Smooth muscle cell (in vitro differentiated cells): ENCODE measurements at regions not wholly inside any gene's neighbourhood (a gene's known extent, or its start where the extent isn't known, plus 50 kb on each side); places are given as distances from the start of the nearest gene placed in this dataset.

Experiments used
- DNase-seq: peaks from one replicate; lab custom pipeline; 2025; ENCODE audit not compliant: unreplicated experiment; lab: John Stamatoyannopoulos, UW
- H2AFZ ChIP-seq: fragments of 200-600 bp; sonication (generic); 2 replicates; pipeline ENCODE4 v1.6.0; 2016; ENCODE audit warnings: antibody characterized with exemption, low read depth, mild to moderate bottlenecking
- H3F3A ChIP-seq: fragments of 200-600 bp; sonication (generic); 2 replicates; pipeline ENCODE4 v1.6.0; 2017; ENCODE audit warnings: antibody characterized with exemption, low read depth
- H3K27ac ChIP-seq: fragments of 200-600 bp; sonication (generic); 2 replicates; pipeline ENCODE4 v1.5.1; 2016; ENCODE audit warnings: low read depth, mild to moderate bottlenecking
- H3K27me3 ChIP-seq: fragments of 200-600 bp; sonication (generic); 2 replicates; pipeline ENCODE4 v1.6.1; 2016; ENCODE audit warnings: low read depth, mild to moderate bottlenecking
- H3K36me3 ChIP-seq: fragments of 200-600 bp; sonication (generic); 2 replicates; pipeline ENCODE4 v1.5.1; 2016; ENCODE audit warnings: low read depth
- H3K4me1 ChIP-seq: fragments of 200-600 bp; sonication (generic); 2 replicates; pipeline ENCODE4 v1.5.1; 2016; ENCODE audit warnings: low read depth
- H3K4me2 ChIP-seq: fragments of 200-600 bp; sonication (generic); 2 replicates; pipeline ENCODE4 v1.6.0; 2016; ENCODE audit warnings: mild to moderate bottlenecking
- H3K4me3 ChIP-seq: fragments of 200-600 bp; sonication (generic); 2 replicates; pipeline ENCODE4 v1.5.1; 2016; ENCODE audit warnings: mild to moderate bottlenecking
- H3K79me2 ChIP-seq: fragments of 200-600 bp; sonication (generic); 2 replicates; pipeline ENCODE4 v1.6.0; 2016; ENCODE audit warnings: low read depth, mild to moderate bottlenecking
- H3K9ac ChIP-seq: fragments of 200-600 bp; sonication (generic); 2 replicates; pipeline ENCODE4 v1.6.0; 2016; ENCODE audit warnings: low read depth
- H3K9me3 ChIP-seq: fragments of 200-600 bp; sonication (generic); replicated peaks from 2 replicates; pipeline ENCODE4 v1.5.1; 2016; ENCODE audit warnings: low read depth
- H4K20me1 ChIP-seq: fragments of 200-600 bp; sonication (generic); 2 replicates; pipeline ENCODE4 v1.6.0; 2016; ENCODE audit warnings: low read depth
- WGBS: methylation state at CpG from one replicate; pipeline ENCODE4 v1.1.7; 2016; ENCODE audit warnings: low lambda C conversion rate; 5-methylcytosine and 5-hydroxymethylcytosine counted together
- TF ChIP-seq, protein P1 (sequence below): fragments of 200-600 bp; sonication (generic); IDR thresholded peaks from 2 replicates; pipeline ENCODE4 v1.5.1; 2017; ENCODE audit warnings: borderline replicate concordance, mild to moderate bottlenecking, antibody characterized with exemption; ENCODE audit not compliant: insufficient read depth, poor library complexity, severe bottlenecking

GRCh38 chr22:22179858-22180257, 64.7 kb upstream of the VPREB1 start:
- Histone ChIP-seq H4K20me1 (no peaks in the 10 kb centered on the region), H3K79me2 (no peaks in the 10 kb centered on the region), H3K36me3 (no peaks in the 10 kb centered on the region), H3K27ac (no peak overlapping the region), H3K9ac (no peak overlapping the region), H3F3A (no peaks in the 10 kb centered on the region), H3K4me2 (no peak overlapping the region), H3K27me3 (peaks cover 78% of the 10 kb centered on the region), H2AFZ (no peak overlapping the region), H3K9me3 (no peaks in the 10 kb centered on the region), H3K4me3 (no peak overlapping the region), H3K4me1 (no peaks in the 10 kb centered on the region)
- DNase-seq: no peak
- whole genome bisulfite sequencing: 66% methylated on average over 3 of the region's 3 CpGs
- TF ChIP-seq, protein P1, sequence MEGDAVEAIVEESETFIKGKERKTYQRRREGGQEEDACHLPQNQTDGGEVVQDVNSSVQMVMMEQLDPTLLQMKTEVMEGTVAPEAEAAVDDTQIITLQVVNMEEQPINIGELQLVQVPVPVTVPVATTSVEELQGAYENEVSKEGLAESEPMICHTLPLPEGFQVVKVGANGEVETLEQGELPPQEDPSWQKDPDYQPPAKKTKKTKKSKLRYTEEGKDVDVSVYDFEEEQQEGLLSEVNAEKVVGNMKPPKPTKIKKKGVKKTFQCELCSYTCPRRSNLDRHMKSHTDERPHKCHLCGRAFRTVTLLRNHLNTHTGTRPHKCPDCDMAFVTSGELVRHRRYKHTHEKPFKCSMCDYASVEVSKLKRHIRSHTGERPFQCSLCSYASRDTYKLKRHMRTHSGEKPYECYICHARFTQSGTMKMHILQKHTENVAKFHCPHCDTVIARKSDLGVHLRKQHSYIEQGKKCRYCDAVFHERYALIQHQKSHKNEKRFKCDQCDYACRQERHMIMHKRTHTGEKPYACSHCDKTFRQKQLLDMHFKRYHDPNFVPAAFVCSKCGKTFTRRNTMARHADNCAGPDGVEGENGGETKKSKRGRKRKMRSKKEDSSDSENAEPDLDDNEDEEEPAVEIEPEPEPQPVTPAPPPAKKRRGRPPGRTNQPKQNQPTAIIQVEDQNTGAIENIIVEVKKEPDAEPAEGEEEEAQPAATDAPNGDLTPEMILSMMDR: no peak

DNA sequence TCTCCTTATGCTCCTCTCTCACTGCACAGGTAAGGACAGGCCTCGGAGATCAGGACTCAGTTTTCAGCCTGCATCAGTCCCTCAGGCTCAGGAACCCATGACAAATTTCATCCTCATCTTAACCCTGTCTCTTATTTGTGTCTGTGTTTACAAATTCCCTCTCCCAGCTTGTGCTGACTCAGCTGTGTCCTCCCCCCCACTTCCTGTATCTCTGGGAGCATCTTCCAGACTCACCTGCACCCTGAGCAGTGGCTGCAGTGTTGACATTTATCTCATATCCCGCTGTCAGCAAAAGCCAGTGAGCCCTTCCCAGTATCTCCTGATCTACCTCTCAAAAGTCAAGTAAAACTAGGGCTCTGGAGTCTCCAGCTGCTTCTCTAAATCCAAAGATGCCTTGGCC, 65.6 kb upstream of the VPREB1 start:
- DNase-seq: no peak

DNA sequence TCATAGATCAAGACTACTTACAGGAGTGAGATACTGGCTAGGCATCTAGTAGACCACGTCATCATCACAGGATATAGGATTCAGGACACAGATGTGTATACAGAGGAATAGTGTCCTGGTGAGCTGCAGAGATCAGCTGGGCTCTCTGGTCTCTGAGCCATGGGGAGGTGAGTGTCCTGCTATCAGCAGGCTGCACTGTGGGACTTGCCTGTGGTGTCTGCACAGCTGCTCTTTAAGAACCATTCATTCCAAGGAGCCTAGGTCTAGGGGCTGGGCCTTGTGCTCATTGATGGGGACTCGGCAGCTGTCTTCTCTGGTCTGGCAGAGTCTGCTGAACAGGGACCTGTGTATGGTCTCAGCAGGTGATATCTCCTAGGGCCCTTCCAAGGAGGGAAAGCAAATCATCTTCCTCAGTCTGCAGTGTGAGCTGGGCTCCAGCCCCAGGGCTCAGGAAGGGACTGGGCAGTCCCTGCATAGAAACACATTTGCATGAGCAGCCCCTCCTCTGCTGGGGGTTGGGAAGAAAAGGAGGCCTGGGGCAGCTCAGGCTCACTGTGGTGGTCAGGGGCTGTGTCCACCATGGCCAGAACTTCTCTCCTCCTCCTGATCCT, 66.1 kb upstream of the VPREB1 start:
- Histone ChIP-seq H3K4me1 (no peaks in the 10 kb centered on the region), H3K4me3 (no peak overlapping the region), H3K27ac (no peak overlapping the region), H3K27me3 (peaks cover 64% of the 10 kb centered on the region), H3K36me3 (no peaks in the 10 kb centered on the region), H3K4me2 (no peak overlapping the region), H3K9ac (no peak overlapping the region), H3K79me2 (no peaks in the 10 kb centered on the region), H3K9me3 (no peaks in the 10 kb centered on the region), H2AFZ (no peak overlapping the region), H3F3A (no peaks in the 10 kb centered on the region), H4K20me1 (no peaks in the 10 kb centered on the region)
- no peak for DNase-seq
- TF ChIP-seq, protein P1: no peak
- 56% methylated on average over 2 of the region's 2 CpGs for WGBS

More for the DNA sequence above, 65.6 kb upstream of the VPREB1 start:
- 63% methylated on average over 2 of the region's 2 CpGs for WGBS
- Histone ChIP-seq H3K36me3 (no peaks in the 10 kb centered on the region), H3K4me1 (no peaks in the 10 kb centered on the region), H3K27me3 (peaks cover 69% of the 10 kb centered on the region), H4K20me1 (no peaks in the 10 kb centered on the region), H2AFZ (no peak overlapping the region), H3F3A (no peaks in the 10 kb centered on the region), H3K4me2 (no peak overlapping the region), H3K9me3 (no peaks in the 10 kb centered on the region), H3K9ac (no peak overlapping the region), H3K79me2 (no peaks in the 10 kb centered on the region), H3K27ac (no peak overlapping the region), H3K4me3 (no peak overlapping the region)
- TF ChIP-seq, protein P1: no peak
